HPDE6-E6E7 (cell line): ENCODE measurements at regions not wholly inside any gene's neighbourhood (a gene's known extent, or its start where the extent isn't known, plus 50 kb on each side); places are given as distances from the start of the nearest gene placed in this dataset.
A peak's percentile ranks its signal among the peaks of the same experiment; 100 is the strongest.

Source experiments
- DNase-seq: peaks from one replicate; pipeline ENCODE4 v3.0.0; 2011; ENCODE audit warnings: missing footprints; ENCODE audit errors: extremely low spot score

- DNase-seq: no peak
These were observed 84.1 kb upstream of the MGAT5 start for GRCh38 chr2:134169788-134170187.

GRCh38 chr2:134170294-134170693, 83.6 kb upstream of the MGAT5 start:
- no peak for DNase-seq

- no peak for DNase-seq
These were observed 83.2 kb upstream of the MGAT5 start for GRCh38 chr2:134170700-134171099.

GRCh38 chr2:134173338-134174016, 80.4 kb upstream of the MGAT5 start:
- DNase-seq: no peak

GRCh38 chr2:134174711-134175110, 79.2 kb upstream of the MGAT5 start:
- no peak for DNase-seq

GRCh38 chr2:134175834-134176233, 78.0 kb upstream of the MGAT5 start:
- DNase-seq: no peak

GRCh38 chr2:134177351-134177931, 76.4 kb upstream of the MGAT5 start:
- DNase-seq: no peak

- no peak for DNase-seq
These were observed 75.6 kb upstream of the MGAT5 start for GRCh38 chr2:134178138-134178877.

GRCh38 chr2:134181219-134181618, 72.7 kb upstream of the MGAT5 start:
- DNase-seq: peak; percentile 49

GRCh38 chr2:134183679-134184078, 70.2 kb upstream of the MGAT5 start:
- DNase-seq: no peak

GRCh38 chr2:134185639-134186038, 68.2 kb upstream of the MGAT5 start:
- DNase-seq: no peak

- peak; percentile 72 for DNase-seq
These were observed 64.7 kb upstream of the MGAT5 start for GRCh38 chr2:134189009-134189720.

GRCh38 chr2:134190062-134190806, 63.6 kb upstream of the MGAT5 start:
- DNase-seq: no peak

GRCh38 chr2:134190807-134191203, 63.1 kb upstream of the MGAT5 start:
- no peak for DNase-seq

- DNase-seq: no peak
These were observed 62.0 kb upstream of the MGAT5 start for GRCh38 chr2:134191835-134192234.

GRCh38 chr2:134193006-134193405, 60.9 kb upstream of the MGAT5 start:
- DNase-seq: no peak

- DNase-seq: no peak
These were observed 59.4 kb upstream of the MGAT5 start for GRCh38 chr2:134194519-134194918.

- DNase-seq: no peak
These were observed 58.5 kb upstream of the MGAT5 start for GRCh38 chr2:134195341-134195740.

GRCh38 chr2:134197445-134197844, 56.4 kb upstream of the MGAT5 start:
- DNase-seq: no peak

- no peak for DNase-seq
These were observed 55.8 kb upstream of the MGAT5 start for GRCh38 chr2:134198006-134198634.

GRCh38 chr2:134199123-134199522, 54.7 kb upstream of the MGAT5 start:
- no peak for DNase-seq
